Fibroblast of lung (primary cell): ENCODE measurements at regions not wholly inside any gene's neighbourhood (a gene's known extent, or its start where the extent isn't known, plus 50 kb on each side); places are given as distances from the start of the nearest gene placed in this dataset.
"Not testable (repeated sequence)": the region's sequence is repeated elsewhere in the genome, so short reads cannot be mapped to it uniquely, and the experiment has no call there.

ENCODE experiments used
- DNase-seq, 2 donors: peaks; one replicate each; pipeline versions ENCODE4 v3.0.0 to v3.0.0-alpha.2; 2010; ENCODE audit warnings: low read depth in 2 of 2
- H2AFZ ChIP-seq: 2 replicates; pipeline ENCODE4 v1.5.1; 2012; ENCODE audit warnings: low read length, control low read depth, inconsistent platforms
- H3K27ac ChIP-seq: 2 replicates; pipeline ENCODE4 v1.5.1; 2011; ENCODE audit warnings: low read length, control low read depth; ENCODE audit not compliant: insufficient read depth
- H3K27me3 ChIP-seq: 2 replicates; pipeline ENCODE4 v1.5.1; 2011; ENCODE audit warnings: mild to moderate bottlenecking, low read length; ENCODE audit not compliant: control insufficient read depth, insufficient read depth
- H3K36me3 ChIP-seq: 2 replicates; pipeline ENCODE4 v1.5.1; 2011; ENCODE audit warnings: low read length; ENCODE audit not compliant: control insufficient read depth, insufficient read depth
- H3K4me1 ChIP-seq: 2 replicates; pipeline ENCODE4 v1.5.1; 2011; ENCODE audit warnings: low read length; ENCODE audit not compliant: control insufficient read depth, insufficient read depth; ENCODE audit errors: extremely low read depth
- H3K4me2 ChIP-seq: 2 replicates; pipeline ENCODE4 v1.5.1; 2011; ENCODE audit warnings: low read length, control low read depth; ENCODE audit not compliant: insufficient read depth; ENCODE audit errors: extremely low read depth
- H3K4me3 ChIP-seq, 4 experiments: fragments of 200-600 bp in 1 of 4; sonication (generic) in 1 of 4; replicated peaks in 1 of 4; 2 replicates each; pipeline ENCODE4 v1.5.1; 2011 to 2016; ENCODE audit warnings: low read length in 4 of 4, low read depth in 3 of 4, mild to moderate bottlenecking in 3 of 4, control low read depth in 2 of 4, inconsistent platforms in 1 of 4, mixed read lengths in 1 of 4; ENCODE audit not compliant: insufficient read depth in 1 of 4; ENCODE audit errors: control extremely low read depth in 1 of 4
- H3K79me2 ChIP-seq: 2 replicates; pipeline ENCODE4 v1.5.1; 2012; ENCODE audit warnings: mild to moderate bottlenecking, low read length, inconsistent platforms; ENCODE audit not compliant: control insufficient read depth, insufficient read depth
- H3K9ac ChIP-seq: 2 replicates; pipeline ENCODE4 v1.5.1; 2011; ENCODE audit warnings: mild to moderate bottlenecking, low read length, control low read depth; ENCODE audit not compliant: insufficient read depth
- H3K9me3 ChIP-seq: 2 replicates; pipeline ENCODE4 v1.5.1; 2012; ENCODE audit warnings: low read depth, low read length; ENCODE audit not compliant: control insufficient read depth, insufficient read depth
- H4K20me1 ChIP-seq: 2 replicates; pipeline ENCODE4 v1.5.1; 2011; ENCODE audit warnings: low read length; ENCODE audit not compliant: control insufficient read depth, insufficient read depth; ENCODE audit errors: extremely low read depth
- CTCF ChIP-seq, 2 donors: IDR thresholded peaks in 1 of 2; conservative IDR thresholded peaks in 1 of 2; 1 replicate in 1 of 2; 2 replicates in 1 of 2; pipeline ENCODE4 v1.5.1; 2011 to 2012; ENCODE audit warnings: low read length in 2 of 2, control low read depth in 1 of 2, inconsistent platforms in 1 of 2, low read depth in 1 of 2, mild to moderate bottlenecking in 1 of 2
- EZH2 ChIP-seq: IDR thresholded peaks from 2 replicates; pipeline ENCODE4 v1.5.1; 2012; ENCODE audit warnings: low read length, control low read depth, mild to moderate bottlenecking; ENCODE audit errors: missing control alignments

DNA sequence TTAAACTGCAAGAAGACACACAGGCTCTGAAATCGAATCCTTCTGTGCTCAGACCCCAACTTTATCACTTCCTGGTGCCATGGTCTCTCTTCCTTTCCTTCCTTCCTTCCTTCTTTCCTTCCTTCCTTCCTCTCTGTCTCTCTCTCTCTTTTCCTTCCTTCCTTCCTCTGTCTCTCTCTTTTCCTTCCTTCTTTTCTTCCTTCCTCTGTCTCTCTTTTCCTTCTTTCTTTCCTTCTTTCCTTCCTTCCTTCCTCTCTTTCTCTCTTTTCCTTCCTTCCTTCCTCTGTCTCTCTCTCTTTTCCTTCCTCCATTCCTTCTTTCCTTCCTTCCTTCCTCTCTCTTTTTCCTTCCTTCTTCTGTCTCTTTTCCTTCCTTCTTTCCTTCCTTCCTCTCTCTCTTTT, 127.2 kb upstream of the CACNA1A start:
- Histone ChIP-seq H3K27ac (no peak overlapping the region), H3K27me3 (no peaks in the 10 kb centered on the region), H3K36me3 (no peaks in the 10 kb centered on the region), H3K4me2 (no peak overlapping the region), H3K4me3 (no peak overlapping the region), H4K20me1 (no peaks in the 10 kb centered on the region), H3K9me3 (no peaks in the 10 kb centered on the region), H2AFZ (no peak overlapping the region), H3K9ac (no peak overlapping the region), H3K4me1 (peaks cover 3% of the 10 kb centered on the region), H3K79me2 (no peaks in the 10 kb centered on the region)
- no peak for DNase-seq
- TF ChIP-seq EZH2: no peak
- no peak for TF ChIP-seq CTCF (conservative IDR thresholded peaks at IDR 0.05 in 1 of 2, IDR thresholded peaks at IDR 0.05 in 1 of 2; ENCODE audit: low read depth in 1 of 2, low read length in 2 of 2)

- no peak overlapping the region for H3K4me2 ChIP-seq
- H3K9me3 ChIP-seq: no peaks in the 10 kb centered on the region
- no peak overlapping the region for H3K27ac ChIP-seq
- H2AFZ ChIP-seq: no peak overlapping the region
- no peak overlapping the region for H3K9ac ChIP-seq
- H3K36me3 ChIP-seq: no peaks in the 10 kb centered on the region
- peaks cover 3% of the 10 kb centered on the region for H3K4me1 ChIP-seq
- TF ChIP-seq EZH2: no peak
- TF ChIP-seq CTCF (conservative IDR thresholded peaks at IDR 0.05 in 1 of 2, IDR thresholded peaks at IDR 0.05 in 1 of 2; ENCODE audit: low read depth in 1 of 2, low read length in 2 of 2): no peak
- H3K27me3 ChIP-seq: no peaks in the 10 kb centered on the region
- peak; percentile 48 to 95 for DNase-seq
- H4K20me1 ChIP-seq: no peaks in the 10 kb centered on the region
- no peaks in the 10 kb centered on the region for H3K79me2 ChIP-seq
- H3K4me3 ChIP-seq: peak overlapping the region in 1 of 4 experiments; percentile 20
Observed at GRCh38 chr19:13633109-13633508, 126.8 kb upstream of the CACNA1A start.

- H4K20me1 ChIP-seq, H3K27me3 ChIP-seq, H3K27ac ChIP-seq, H3K4me2 ChIP-seq, H3K9ac ChIP-seq, H3K4me3 ChIP-seq, H3K4me1 ChIP-seq, H3K9me3 ChIP-seq, H3K36me3 ChIP-seq, DNase-seq, H2AFZ ChIP-seq, H3K79me2 ChIP-seq: not testable (repeated sequence)
Observed at GRCh38 chr19:13632164-13632563, 125.9 kb upstream of the CACNA1A start.
